WERI-Rb-1 (cell line): ENCODE measurements at regions not wholly inside any gene's neighbourhood (a gene's known extent, or its start where the extent isn't known, plus 50 kb on each side); places are given as distances from the start of the nearest gene placed in this dataset.

Source experiments
- DNase-seq: peaks from one replicate; pipeline ENCODE4 v3.0.0-alpha.2; 2020
- H3K27ac ChIP-seq: fragments of 250-450 bp; sonication (Bioruptor Pico); 2 replicates; pipeline ENCODE4 v1.5.1; 2020; ENCODE audit warnings: mild to moderate bottlenecking, moderate library complexity
- H3K27me3 ChIP-seq: fragments of 250-450 bp; sonication (Bioruptor Pico); 2 replicates; pipeline ENCODE4 v1.5.1; 2021; ENCODE audit warnings: mild to moderate bottlenecking, low read depth, moderate library complexity; ENCODE audit not compliant: insufficient read depth, severe bottlenecking
- H3K36me3 ChIP-seq: fragments of 250-450 bp; sonication (Bioruptor Pico); 2 replicates; pipeline ENCODE4 v1.5.1; 2020; ENCODE audit warnings: mild to moderate bottlenecking, moderate library complexity
- H3K4me3 ChIP-seq: 2 replicates; pipeline ENCODE4 v1.5.1; 2011; ENCODE audit warnings: low read depth, mild to moderate bottlenecking, control low read depth, low read length
- H3K9me3 ChIP-seq: fragments of 250-450 bp; sonication (Bioruptor Pico); 2 replicates; pipeline ENCODE4 v1.5.1; 2021; ENCODE audit warnings: mild to moderate bottlenecking, moderate library complexity; ENCODE audit not compliant: severe bottlenecking
- CTCF ChIP-seq: IDR thresholded peaks from 2 replicates; pipeline ENCODE4 v1.5.1; 2011; ENCODE audit warnings: low read depth, mild to moderate bottlenecking, control low read depth, inconsistent platforms, low read length

- DNase-seq, result no peak
- no peak for TF ChIP-seq CTCF
- Histone ChIP-seq H3K27me3 (no peaks in the 10 kb centered on the region), H3K9me3 (no peaks in the 10 kb centered on the region), H3K27ac (no peak overlapping the region), H3K4me3 (no peak overlapping the region), H3K36me3 (no peaks in the 10 kb centered on the region)
Observed at GRCh38 chr3:14345496-14346150, 56.8 kb upstream of the SLC6A6 start.

- Histone ChIP-seq H3K27ac (no peak overlapping the region), H3K4me3 (no peak overlapping the region), H3K9me3 (no peaks in the 10 kb centered on the region), H3K27me3 (no peaks in the 10 kb centered on the region), H3K36me3 (no peaks in the 10 kb centered on the region)
- no peak for DNase-seq
- TF ChIP-seq CTCF, result no peak
Observed at GRCh38 chr3:14346191-14346590, 56.2 kb upstream of the SLC6A6 start.

GRCh38 chr3:14346642-14347041 lies 55.8 kb upstream of the SLC6A6 start:
- H3K36me3 ChIP-seq, result no peaks in the 10 kb centered on the region
- TF ChIP-seq CTCF, result no peak
- no peak overlapping the region for H3K4me3 ChIP-seq
- DNase-seq, result no peak
- H3K9me3 ChIP-seq, result no peaks in the 10 kb centered on the region
- H3K27ac ChIP-seq, result no peak overlapping the region
- H3K27me3 ChIP-seq, result no peaks in the 10 kb centered on the region

GRCh38 chr3:14347110-14347509 lies 55.3 kb upstream of the SLC6A6 start:
- Histone ChIP-seq H3K27me3 (no peaks in the 10 kb centered on the region), H3K9me3 (no peaks in the 10 kb centered on the region), H3K36me3 (no peaks in the 10 kb centered on the region), H3K27ac (no peak overlapping the region), H3K4me3 (no peak overlapping the region)
- no peak for TF ChIP-seq CTCF
- no peak for DNase-seq

- Histone ChIP-seq H3K27ac (no peak overlapping the region), H3K9me3 (no peaks in the 10 kb centered on the region), H3K4me3 (no peak overlapping the region), H3K27me3 (no peaks in the 10 kb centered on the region), H3K36me3 (no peaks in the 10 kb centered on the region)
- DNase-seq, result no peak
- no peak for TF ChIP-seq CTCF
Observed at GRCh38 chr3:14351617-14352001, 50.8 kb upstream of the SLC6A6 start.

- Histone ChIP-seq H3K36me3 (no peaks in the 10 kb centered on the region), H3K27me3 (no peaks in the 10 kb centered on the region), H3K27ac (no peak overlapping the region), H3K4me3 (no peak overlapping the region), H3K9me3 (no peaks in the 10 kb centered on the region)
- no peak for TF ChIP-seq CTCF
- DNase-seq, result no peak
Observed at GRCh38 chr3:14352002-14352627, 50.3 kb upstream of the SLC6A6 start.
